HG03432 (cell line): ENCODE measurements at regions not wholly inside any gene's neighbourhood (a gene's known extent, or its start where the extent isn't known, plus 50 kb on each side); places are given as distances from the start of the nearest gene placed in this dataset.

Experiments
- ATAC-seq: cut with Tn5 transposase; IDR thresholded peaks from one replicate; pipeline ENCODE4 v1.9.1; 2021; ENCODE audit warnings: mild to moderate bottlenecking, moderate library complexity; ENCODE audit not compliant: unreplicated experiment

DNA sequence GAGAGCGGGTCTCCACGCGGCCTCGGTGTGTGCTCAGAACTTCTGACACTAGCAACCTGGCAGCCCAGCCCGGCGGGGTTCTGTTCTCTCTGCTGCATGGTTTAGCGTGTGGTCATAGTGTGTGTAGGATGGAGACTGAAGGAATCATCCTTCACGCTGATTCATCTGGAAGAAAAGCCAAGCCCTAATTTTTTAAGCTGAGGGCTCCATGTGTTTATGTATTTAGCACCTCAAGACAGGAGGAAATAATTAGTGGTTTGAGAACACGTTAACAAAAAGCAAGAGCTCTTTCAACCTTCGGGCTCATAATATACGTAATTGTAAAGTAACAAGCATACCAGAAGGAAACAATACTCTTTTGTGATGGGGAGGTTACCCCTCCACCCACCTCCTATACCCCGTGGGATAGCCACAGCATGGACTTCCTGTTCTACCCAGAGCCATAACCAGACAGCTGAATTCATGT lies 504.6 kb upstream of the MKI67 start:
- no peak for ATAC-seq

DNA sequence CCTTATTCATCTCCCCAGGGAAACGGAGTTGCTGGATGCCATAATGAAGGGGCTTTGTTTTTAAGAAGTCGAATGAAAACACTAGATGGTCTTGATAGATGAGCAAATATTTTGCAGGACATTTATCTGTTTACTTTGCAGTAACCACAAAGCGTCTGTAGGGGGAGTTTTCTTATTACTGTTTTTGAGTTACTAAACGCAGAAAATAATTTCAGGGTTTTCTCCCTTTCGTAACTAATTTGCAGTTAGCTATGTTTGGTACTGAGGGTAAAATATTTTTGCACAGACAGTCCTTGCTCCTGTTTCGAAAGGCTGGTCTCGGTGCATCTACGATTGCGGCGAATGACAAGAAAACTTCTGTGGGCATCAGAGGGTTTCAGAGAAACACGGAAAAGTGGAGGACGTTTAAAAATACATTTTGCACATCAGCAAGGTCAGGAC lies 505.6 kb upstream of the MKI67 start:
- ATAC-seq = no peak

DNA sequence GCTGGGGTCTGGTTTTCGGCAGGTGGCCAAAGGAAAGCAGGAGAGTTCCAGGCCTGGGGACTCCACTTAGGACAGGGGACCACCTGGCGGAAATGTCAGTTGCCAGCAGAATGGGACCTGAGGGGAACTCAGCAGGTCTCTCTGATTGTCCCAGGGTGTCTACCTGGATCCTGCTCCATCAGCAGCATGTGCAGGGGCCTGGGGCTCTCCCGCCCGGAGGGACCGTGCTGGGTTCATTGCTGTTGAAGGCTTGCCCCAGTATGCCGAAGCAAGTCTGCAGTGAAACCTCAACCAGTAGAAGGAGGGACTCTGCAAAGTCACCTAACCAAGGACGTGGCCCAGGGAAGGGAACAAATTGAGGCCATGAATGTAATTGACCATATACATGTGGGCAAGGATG lies 506.5 kb upstream of the MKI67 start:
- ATAC-seq = no peak

DNA sequence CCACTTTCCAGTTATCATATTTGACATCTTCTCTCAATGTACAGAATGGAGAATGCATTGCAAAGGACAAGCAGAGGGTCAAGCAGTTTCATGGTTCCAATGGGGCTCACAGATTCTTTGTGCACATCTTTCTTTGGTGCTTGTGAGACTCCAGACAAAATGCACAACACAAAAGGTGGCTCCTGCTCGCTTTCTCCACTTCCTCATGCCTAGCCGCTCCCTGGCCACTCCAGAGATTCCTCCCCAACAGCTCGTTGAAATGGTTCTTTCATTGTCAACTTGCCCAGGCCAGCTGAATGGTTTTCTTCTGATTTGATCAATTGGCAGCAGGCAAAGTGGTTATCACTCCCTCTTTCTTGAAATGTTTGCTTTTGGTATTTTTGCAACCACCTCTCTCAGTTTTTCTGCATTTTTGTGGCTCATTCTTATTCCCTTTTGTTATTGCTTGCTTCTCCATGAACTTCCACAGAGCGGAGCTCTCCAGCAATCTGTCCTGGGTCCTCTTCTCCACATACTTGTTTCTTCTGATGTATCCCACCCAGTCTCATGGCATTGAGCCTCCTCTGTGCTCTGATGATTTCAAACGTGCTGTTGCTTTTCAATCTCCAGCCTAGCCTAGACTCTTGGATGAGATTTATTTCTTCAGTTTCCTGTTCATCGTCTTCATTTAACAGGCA lies 507.8 kb upstream of the MKI67 start:
- ATAC-seq = no peak

DNA sequence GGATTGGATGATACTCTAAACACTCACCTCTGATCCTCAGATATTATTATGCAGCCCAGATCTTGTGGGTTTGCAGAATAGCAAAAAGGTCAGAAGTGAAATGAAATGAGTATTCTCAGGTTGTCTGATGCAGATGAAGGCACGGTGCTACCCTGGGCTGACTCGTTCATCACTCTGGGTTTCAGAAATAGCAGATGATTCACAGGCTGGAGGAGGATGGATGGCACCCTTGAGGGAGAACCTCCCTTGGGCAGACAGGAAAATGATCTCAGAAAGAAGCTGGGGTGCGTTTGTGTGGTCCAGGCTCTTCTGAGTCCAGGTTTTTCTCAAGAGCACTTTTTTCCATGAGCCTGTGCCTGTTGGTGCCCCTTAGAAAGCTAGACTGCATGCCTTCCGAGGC lies 515.8 kb upstream of the MKI67 start:
- no peak for ATAC-seq

DNA sequence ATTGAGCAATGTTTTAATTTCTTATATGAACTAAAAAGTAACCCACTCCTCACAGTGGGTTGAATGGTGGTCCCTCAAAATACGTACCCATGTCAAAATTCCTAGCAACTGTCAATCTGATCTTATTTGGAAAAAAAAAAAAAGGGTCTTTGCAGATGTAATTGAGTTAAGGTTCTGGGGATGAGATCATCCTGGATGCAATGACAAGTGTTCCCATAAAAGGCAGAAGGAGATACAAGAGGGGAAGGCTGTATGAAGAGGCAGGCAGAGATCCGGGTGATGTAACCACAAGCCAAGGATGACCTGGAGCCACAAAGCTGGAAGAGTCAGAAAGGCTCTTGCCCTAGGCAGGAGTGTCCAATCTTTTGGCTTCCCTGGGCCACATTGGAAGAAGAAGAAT lies 516.3 kb upstream of the MKI67 start:
- no peak for ATAC-seq

DNA sequence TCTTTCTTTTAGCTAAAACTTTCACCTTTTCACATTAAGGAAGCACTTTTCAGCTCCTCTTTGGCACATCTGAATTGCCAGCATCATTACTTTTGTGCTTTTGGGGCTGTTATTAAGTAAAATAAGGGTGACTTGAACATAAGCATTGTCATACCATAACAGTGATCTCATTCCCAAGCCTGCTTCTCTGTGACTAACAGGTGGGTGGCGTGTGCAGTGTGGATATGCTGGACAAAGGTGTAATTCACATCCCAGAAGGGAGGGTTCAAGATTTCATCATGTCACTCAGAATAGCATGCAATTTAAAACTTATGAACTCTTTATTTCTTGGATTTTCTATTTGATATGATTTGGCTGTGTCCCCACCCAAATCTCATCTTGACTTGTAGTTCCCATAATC lies 517.4 kb upstream of the MKI67 start:
- no peak for ATAC-seq

DNA sequence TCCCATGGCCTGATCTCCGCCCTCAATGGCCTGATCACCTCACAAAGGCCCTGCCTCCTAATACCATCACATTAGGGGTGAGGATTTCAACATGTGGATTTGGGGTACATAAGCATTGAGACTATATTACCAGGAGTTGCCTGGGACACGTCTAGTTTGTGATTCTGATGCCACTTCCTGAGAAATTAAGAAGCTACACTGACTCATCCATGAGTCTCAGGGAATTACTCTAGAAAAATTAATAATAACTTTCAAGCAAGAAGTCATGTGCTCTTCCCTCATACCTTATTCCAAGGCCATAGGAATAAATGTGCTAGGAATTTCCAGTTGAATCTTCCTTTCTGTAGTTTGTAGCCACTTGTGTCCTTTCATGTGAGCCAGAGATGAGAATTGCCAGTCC lies 519.3 kb upstream of the MKI67 start:
- ATAC-seq = no peak

DNA sequence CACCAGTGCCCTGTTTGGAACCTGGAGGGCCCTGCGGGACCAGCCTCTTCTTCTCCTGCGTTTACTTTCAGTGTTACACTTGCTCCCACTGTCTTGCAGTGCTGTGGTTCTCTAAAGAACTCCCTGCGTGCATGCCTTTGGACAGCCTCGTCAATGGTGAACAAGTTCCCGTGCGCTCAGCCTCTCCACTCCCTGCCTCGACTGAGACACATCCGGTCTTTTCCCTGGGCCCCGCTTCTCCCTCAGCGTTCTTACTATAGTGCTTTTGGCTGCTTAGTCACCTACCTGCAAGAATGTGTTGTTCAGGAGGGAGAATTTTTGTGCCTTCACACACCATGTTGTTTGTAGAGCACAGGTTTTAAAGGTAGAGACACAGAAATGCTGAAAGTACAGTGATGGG lies 520.7 kb upstream of the MKI67 start:
- ATAC-seq = no peak

DNA sequence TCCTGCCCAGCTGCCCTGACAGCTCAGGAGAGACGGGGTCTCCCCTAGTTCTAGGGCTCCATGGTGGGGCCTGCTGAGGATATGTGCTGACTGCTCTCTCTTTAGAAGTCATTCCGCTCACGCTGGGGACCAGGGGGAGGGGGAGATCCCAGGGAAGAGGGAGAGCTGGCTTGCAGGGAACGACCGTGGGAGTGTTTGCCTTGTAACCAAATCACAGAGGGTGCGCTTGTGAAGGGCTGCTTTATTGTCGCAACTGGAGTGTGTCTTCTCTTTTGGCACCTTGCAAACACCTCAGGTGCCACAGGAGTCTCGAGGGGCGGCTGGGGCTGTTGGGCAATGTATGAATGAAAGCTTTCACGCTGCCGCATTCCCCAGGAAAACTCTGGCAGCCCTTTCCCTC lies 531.3 kb upstream of the MKI67 start:
- no peak for ATAC-seq

DNA sequence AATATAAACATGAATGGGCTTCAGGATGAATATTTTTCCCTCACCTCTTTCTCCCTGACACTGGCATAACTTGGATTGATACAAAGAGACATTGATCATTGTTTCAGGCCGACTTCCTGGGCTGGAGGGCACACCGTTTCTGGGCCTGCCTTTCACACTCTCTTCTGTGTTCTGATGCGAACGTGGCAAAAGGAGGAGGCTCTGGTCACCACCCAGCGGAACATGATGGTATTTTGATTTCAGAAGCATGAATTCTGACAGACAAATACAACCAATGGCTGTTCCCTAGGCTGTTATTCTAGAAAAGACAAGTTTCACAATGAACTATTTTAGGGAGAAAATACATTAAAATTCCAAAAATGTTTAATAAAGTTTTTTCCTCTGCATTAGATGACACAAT lies 534.5 kb upstream of the MKI67 start:
- ATAC-seq = no peak

DNA sequence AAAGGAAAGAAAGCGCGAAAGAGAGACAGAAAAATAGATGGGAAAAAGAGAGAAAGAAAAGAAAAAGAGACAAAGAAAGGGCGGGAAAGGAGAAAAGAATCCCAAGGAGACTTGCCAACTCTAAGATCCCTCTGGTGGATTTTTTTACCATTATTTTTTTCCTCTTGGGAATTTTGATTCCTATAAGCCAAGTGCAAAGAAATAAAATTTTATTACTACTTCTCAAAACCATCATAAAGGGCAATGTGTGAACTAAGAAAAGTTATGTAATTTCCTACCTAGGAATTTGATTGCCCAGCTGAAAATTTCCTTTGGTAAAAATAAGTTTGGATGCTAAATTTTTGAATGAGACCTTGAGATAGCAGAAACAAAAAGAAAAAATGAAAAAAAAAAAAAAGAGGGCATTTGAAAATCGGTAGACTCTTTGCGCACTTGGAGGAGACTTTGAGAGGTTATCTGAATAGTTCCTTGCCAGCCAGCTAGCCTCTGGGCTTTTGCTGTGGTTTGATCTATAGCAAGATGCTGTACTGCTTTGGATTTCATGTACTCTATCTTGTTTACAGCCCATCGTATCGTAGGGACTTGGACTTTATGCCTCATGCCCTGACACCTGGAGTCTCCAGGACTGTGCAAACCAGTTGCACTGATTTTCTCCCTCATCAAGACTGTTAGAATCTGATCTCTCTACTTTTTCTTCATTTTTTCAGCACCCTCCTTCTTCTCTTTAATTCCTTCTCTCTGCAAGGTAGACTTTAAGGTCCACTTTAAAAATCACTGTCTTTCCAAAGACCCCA lies 535.4 kb upstream of the MKI67 start:
- ATAC-seq = no peak

DNA sequence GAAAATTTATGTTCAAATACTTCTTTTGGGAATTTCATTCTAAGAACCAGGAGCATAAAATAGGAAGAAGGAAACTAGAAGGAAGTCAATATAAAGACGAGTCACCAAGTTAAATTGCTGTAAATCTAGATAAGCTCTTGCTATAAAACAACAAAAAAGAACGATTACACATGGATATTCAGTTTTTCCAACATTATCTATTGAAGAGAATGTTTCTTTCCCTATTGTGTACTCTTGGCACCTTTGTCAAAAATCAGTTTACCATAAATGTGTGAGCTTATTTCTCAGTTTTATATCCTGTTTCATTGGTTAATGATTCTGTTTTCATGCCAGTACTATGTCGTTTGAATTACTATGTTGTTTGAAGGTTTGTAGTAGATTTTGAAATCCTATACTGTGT lies 536.3 kb upstream of the MKI67 start:
- no peak for ATAC-seq

DNA sequence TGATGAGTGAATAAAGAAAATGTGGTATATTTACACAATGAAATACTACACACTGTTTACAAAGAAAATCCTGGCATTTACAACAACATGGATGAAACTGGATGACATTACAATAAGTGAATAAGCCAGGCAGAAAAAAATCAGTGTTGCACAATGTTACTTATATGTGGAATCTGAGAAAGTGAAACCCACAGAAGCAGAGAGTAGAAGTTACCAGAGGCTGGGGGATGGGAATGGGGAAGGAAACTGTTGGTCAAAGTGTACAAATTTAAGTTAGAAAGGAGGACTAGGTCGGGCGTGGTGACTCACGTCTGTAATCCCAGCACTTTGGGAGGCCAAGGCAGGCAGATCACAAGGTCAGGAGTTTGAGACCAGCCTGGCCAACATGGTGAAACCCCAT lies 538.5 kb upstream of the MKI67 start:
- no peak for ATAC-seq

DNA sequence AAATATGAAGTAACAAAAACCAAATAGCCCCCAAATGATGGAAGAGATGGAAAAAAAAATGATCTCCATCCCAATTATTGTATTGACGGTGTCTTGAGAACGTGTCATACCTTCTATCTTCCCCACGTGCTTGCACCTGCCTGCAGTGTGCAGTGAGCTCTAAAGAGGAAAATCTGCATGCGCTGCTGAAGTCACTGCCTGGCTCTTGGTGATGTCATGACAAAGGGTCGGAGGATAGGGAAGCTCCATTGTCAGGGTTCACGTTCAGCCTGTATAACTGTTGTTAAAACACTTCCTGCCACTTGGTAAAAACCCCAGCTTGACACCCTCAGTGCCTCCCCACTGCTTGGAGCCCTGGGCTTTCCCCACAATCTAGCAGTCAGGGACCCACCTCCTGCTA lies 549.2 kb upstream of the MKI67 start:
- ATAC-seq = no peak

DNA sequence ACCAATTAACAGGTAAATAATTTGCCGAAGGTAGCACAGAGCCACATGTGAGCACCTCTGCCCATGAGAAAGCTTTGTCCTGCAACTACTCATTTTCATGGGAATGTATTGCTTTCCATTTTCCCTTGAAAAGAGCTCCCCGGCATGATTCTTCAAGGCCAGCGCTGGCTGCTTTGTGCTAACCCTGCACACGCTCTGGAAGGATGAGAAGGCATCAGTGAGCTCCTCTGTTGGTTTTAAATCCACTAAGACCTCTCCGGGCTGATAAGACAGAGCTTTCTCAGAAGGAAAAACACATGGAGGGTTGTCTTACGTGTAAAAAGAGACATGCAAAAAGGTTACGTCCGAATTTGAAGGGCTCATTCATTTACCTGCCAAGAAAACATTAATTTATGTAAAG lies 553.9 kb upstream of the MKI67 start:
- no peak for ATAC-seq

DNA sequence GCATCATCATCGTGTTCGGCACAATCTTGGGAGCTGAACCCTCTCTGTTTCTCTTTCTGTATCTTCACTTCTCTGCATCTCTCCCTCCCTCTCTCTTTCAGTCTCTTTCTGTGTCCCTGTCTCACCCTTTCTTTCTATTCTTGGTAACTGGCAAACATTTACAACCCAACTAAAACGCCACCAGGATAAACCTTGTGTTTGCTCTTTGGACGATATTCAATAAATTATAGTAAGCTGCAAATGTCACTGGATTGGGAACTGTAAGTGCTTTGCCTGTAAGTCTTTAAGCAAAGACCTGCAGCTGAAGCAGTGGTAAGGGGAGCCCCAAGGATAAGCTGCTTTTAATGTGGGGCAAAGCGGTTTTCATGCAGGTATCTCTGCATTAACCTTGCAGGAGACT lies 558.0 kb upstream of the MKI67 start:
- ATAC-seq = no peak

DNA sequence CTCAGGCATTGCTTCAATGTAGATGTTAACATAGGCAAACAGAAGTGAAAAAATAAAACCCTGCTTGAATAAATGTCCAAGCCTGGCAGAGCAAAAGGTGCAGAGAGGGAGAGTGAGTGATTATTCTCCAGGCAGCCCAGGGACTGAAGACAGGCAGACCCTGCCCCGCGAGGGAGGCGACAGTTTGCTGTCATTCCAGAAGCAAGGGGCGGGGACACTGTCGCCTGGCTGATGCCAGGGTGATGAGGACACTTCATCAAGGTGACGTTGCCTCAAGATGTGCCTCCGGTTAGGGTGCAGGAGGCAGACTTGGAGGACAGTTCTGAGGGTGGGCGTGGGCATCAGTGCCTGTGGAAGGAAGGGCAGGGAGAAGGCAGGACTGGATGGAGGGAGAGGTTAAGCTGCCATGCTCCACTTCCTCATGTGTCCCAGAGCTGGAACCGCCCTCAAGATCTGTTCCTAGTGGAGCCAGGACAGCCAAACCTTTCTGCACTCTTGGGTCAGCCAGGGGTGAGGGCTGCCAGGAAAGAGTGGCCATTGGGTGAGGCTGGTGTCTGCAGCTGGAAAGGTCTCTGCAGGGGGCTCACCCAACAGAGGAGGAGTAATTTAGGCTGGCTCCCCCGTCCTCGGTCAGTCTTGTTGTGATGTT lies 560.5 kb upstream of the MKI67 start:
- ATAC-seq = no peak

DNA sequence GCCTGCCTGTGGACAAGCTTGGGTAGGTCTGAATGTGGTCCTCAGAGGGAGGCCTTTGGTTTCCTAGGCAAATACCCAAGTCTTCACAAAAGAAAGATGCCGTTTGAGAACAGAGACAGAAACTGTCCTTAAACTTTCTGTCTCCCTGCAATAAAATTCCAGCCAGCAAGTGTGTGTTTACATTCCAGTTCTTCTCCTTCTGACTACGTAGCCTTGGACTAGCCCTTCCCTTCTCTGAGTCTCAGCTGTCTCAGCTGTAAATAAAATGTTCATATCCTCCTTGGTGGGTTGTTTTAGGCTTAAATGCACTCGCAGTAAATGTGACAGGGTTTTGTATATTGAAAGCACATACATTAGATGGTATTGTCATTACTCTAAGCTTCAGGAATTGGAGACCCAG lies 561.2 kb upstream of the MKI67 start:
- no peak for ATAC-seq

DNA sequence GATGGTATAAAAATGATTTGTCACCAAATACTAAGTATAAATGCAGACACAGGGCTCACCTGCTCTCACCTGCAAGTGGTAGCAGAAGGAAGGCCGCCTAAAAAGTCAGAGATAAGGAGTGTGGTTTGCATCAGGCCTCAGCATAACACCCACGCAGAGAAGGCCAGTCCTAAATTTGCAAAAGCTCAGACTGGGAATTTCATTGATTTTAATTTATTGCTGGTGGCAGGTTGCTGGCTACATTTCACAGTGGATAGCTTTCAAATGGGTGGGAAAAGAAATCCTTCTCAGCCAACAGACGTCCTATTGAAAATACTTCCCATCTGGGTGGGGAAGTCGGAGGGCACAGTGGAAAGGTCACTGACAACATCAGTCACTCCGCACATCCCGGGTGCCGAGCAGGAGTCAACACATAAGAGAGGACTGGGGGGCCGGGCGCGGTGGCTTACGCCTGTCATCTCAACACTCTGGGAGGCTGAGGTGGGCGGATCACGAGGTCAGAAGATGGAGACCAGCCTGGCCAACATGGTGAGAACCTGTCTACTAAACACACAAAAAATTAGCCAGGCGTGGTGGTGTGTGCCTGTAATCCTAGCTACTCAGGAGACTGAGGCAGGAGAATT lies 561.8 kb upstream of the MKI67 start:
- no peak for ATAC-seq

DNA sequence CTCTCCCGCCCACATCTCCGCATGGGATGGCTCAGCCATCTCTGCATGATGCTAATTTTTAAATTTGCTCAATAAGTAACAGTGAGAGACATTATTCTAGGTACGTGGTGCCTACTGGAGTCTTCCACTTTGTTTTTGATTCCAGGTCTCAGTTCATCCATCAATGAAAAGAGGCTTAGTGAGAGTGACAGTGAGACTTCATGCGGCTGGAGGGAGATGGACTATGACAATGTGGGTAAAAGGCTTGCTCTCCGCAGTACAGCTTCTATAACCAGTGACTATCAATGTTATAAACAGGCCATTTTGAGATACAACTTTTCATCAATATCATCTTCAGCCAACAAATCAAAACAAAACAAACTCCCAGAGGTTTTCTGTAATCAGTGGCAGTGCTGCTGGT lies 563.4 kb upstream of the MKI67 start:
- ATAC-seq = no peak
